Raji (cell line): ENCODE measurements at regions not wholly inside any gene's neighbourhood (a gene's known extent, or its start where the extent isn't known, plus 50 kb on each side); places are given as distances from the start of the nearest gene placed in this dataset.

Experiments
- POLR2A ChIP-seq: IDR thresholded peaks from 2 replicates; pipeline ENCODE4 v1.6.1; 2011; ENCODE audit warnings: low read depth, low read length, control low read depth; ENCODE audit not compliant: insufficient read depth

DNA sequence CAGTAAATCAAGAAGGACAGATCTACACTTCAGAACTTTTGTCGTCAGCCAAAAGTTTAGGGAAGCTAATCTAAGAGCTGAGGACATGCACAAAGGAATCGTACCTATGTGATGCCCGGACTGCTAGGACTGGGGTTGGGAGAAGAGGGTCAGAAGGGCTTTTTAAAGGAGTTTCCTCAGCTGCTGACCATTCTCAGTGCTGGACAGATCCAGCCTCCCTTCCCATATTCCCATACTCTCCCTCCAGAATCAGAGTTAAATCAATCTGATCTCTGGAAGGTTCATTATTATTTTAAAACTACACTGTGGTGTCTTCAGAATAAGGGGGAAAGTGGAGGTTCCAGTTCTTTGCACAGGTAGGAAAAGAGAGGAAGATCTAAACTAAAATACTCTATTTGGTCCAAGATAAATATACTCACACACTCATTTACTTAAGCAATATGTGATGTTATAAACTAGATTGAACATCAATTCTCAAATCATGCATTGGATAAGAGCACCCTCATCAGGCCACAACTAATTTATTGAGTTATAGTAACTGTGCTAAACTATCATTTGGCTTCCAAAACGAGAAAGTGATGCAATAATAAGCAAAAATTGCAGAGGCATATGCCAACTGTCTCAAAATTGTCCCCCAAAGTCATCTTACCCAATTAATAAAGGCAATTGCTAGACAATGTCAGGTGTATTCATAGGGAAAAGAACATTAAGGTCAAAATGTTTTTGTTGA is 124.7 kb downstream of the HNRNPD start:
- no peak for TF ChIP-seq POLR2A

DNA sequence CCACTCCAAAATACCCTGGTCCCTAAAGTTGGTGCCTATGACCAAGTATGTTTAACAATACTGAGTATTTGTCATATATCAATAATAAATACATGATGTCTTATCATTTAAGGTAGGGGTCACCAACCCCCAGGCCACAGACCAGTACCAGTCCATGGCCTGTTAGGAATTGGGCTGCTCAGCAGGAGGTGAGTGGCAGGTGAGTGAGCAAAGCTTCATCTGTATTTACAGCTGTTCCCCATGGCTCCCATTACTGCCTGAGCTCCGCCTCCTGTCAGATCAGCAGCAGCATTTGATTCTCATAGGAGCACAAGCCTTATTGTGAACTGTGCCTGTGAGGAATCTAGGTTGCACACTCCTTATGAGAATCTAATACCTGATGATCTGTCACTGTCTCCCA is 126.2 kb downstream of the HNRNPD start:
- TF ChIP-seq POLR2A, result no peak

DNA sequence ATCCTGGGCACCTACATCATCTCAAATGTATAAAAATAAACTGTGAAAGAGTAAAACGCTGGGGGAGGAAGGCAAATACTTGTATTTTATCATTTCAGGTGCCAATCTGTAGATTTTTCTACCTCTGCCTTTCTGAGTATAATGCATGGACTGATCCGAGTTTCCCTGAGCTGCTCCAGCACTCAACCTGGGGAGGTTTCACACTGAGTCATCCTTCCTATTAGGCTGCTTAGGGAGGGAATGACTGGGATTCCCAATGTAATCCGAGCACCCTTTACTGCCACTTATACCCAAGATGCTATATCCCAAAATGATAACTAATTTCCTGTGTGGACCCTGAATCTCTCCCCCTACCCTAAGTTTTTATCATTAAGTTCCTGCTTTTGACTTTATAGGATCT is 126.6 kb downstream of the HNRNPD start:
- TF ChIP-seq POLR2A, result no peak

DNA sequence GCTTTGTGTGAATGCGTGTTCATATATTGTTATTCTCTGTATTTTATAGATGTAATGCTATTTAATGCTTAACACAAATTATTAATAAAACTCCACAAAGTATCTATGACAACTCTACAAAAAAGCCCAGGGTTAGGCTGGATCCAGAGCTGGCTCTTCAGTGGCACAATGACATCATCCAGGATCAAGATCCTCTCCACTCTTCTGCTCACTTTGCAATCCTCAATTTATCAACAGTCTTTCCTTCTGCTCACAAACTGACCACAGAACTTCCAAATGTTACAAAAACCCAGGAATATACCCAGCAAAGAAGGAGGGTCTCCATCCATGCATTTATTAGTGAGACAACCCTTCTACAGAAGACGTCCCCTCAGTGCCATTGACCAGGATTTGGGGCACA is 132.3 kb downstream of the HNRNPD start:
- no peak for TF ChIP-seq POLR2A

GRCh38 chr4:82240410-82240809 is 133.4 kb downstream of the HNRNPD start:
- no peak for TF ChIP-seq POLR2A

- no peak for TF ChIP-seq POLR2A
These were observed 138.4 kb downstream of the HNRNPD start for GRCh38 chr4:82235346-82235745.

- TF ChIP-seq POLR2A, result no peak
These were observed 140.9 kb downstream of the HNRNPD start for GRCh38 chr4:82232891-82233290.

- TF ChIP-seq POLR2A, result no peak
These were observed 142.0 kb downstream of the HNRNPD start for GRCh38 chr4:82231806-82232205.

DNA sequence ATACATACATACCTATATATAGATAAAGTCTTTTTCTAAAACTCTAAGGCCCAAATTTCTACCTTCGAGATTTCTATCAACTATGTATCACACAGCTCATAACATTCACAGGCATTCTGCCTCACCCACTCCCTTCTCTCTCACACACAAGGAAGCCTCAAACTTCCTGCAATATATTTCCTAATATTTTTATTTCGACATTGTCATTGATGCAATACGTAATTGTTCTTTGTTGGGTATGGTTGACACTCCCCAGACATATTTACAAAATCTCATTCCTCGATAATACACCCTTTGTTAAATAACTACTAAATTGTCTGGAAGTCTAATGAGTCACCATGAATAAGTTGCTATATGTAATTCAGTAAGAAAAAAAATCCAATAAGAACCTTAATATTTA is 143.5 kb downstream of the HNRNPD start:
- TF ChIP-seq POLR2A, result no peak

- no peak for TF ChIP-seq POLR2A
These were observed 148.8 kb downstream of the HNRNPD start for GRCh38 chr4:82225030-82225429.

DNA sequence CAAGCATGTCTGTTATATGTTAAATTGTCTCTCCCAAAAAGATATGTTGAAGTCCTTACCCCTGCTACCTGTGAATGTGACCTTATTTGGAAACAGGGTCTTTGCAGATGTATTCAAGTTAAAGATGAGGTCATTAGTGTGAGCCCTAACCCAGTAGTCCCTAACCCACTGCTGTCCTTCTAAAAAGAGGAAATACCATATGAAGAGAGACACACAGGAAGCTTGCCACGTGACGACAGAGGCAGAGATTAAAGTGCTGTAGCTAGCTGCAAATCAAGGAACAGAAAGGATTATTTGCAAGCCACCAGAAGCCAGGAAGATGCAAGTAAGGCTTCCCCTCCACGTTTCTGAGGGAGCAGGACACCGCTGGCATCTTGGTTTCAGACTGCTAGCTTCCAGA is 150.1 kb downstream of the HNRNPD start:
- TF ChIP-seq POLR2A, result no peak

DNA sequence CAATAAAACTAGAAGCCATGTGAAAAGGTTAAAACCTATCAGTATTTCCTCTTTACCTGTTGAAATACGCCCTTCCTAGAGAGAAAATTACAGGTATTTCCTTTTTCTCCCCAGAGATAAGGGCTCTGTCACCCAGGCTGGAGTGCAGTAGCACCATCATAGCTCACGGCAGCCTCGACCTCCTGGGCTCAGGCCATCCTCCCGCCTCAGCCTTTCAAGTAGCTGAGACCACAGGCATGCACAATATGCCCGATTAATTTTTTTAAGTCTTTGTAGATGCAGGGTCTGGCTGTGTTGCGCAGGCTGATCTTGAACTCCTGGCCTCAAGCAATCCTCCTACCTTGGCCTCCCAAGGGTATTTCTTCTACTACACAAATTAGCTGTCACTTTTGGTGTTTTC is 154.4 kb downstream of the HNRNPD start:
- TF ChIP-seq POLR2A, result no peak

- TF ChIP-seq POLR2A, result no peak
These were observed 155.6 kb downstream of the HNRNPD start for GRCh38 chr4:82217986-82218715.

GRCh38 chr4:82216219-82216618 is 157.6 kb downstream of the HNRNPD start:
- no peak for TF ChIP-seq POLR2A

DNA sequence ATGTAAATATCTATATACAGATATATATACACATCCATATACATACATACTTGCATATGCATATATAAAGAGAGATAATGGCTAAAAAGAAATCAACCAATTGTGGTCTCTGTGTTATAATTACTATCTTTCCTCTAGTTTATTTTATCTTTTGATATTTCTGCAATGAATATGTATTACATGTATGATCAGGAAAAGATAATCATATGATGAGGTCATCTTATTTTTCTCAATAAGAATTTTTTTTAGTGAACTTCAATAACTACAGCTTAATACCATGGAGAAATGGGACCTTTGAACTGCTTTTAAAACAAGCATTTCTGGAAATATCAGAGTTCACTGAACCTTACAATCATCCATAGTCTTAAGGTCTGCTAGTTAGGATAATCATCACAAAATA is 158.0 kb downstream of the HNRNPD start:
- TF ChIP-seq POLR2A, result no peak

DNA sequence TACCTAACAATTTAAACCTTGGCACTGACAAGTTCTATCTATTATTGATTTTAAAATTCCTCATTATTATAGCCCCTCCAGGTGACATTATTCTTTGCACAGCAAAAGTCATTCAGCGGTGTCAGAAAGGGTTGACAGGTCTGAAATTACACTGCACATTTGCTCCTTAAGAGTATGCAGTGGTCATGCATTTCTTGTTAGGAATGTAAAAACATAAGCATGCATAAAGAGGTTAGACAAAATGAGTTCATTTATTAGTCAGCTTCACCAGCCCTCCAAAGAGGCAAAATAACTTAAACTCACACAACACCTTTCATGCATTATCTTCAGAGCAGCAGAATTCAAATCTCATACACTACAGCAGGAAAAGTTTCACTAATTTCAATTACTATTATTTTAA is 158.8 kb downstream of the HNRNPD start:
- TF ChIP-seq POLR2A, result no peak

DNA sequence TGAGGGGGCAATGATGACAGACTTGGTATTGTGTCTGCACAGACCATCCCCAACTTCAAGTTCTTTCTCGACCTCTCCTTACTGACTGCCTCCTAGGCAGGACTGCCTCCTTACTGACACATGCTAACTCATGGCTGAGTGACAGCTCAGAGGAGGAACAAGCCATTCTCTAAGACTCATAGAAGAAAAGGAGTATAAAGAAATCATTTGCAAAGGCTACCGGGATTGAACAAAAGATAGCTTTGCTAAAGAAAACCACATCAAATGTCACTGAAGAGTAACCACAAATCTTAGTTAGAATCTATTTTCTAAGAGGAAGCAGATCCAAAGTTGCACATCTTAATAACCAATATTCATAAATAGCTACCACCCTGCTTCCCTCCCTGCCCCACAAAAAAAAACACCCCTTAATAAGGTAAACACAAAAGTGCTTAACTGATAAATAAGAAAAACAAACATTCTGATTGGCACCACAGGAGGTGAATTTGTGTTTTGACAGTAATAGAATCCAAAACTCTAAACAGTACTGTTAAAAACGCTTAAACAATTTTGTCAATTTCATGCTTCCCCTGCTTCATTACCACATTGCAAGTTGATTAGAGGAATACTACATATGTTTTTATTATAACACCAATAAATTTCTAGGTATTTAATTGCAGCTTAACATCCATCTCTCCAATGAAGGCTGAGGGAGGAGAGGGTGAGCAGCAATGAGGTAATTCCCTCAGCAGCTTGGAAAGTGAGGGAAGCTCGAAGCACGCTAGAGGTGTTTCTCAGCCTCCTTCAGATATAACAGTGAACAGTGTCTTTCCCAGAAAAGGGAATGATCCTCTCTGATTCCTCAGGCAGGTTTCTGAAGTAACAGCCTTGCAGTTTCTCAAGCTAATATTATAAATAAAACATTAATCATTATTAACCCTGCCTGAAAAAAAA is 160.0 kb downstream of the HNRNPD start:
- TF ChIP-seq POLR2A, result no peak
